GM12872 (cell line): ENCODE measurements at regions not wholly inside any gene's neighbourhood (a gene's known extent, or its start where the extent isn't known, plus 50 kb on each side); places are given as distances from the start of the nearest gene placed in this dataset.

Experiments used
- TF ChIP-seq, protein P1 (sequence below): IDR thresholded peaks from 3 replicates; pipeline ENCODE4 v1.5.1; 2011; ENCODE audit warnings: low read depth, mild to moderate bottlenecking, low read length, moderate library complexity; ENCODE audit not compliant: insufficient read depth

DNA sequence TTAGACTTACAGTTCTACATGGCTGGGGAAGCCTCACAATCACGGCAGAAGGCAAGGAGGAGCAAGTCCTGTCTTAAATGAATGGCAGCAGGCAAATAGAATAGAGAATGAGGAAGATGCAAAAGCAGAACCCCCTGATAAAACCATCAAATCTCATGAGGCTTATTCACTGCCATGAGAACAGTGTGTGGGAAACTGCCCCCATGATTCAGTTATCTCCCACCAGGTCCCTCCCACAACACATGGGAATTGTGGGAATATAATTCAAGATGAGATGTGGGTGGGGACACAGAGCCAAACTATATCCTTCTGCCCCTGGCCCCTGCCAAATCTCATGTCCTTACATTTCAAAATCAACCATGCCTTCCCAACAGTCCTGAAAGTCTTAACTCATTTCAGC lies 367.1 kb downstream of the MED10 start:
- TF ChIP-seq, protein P1, sequence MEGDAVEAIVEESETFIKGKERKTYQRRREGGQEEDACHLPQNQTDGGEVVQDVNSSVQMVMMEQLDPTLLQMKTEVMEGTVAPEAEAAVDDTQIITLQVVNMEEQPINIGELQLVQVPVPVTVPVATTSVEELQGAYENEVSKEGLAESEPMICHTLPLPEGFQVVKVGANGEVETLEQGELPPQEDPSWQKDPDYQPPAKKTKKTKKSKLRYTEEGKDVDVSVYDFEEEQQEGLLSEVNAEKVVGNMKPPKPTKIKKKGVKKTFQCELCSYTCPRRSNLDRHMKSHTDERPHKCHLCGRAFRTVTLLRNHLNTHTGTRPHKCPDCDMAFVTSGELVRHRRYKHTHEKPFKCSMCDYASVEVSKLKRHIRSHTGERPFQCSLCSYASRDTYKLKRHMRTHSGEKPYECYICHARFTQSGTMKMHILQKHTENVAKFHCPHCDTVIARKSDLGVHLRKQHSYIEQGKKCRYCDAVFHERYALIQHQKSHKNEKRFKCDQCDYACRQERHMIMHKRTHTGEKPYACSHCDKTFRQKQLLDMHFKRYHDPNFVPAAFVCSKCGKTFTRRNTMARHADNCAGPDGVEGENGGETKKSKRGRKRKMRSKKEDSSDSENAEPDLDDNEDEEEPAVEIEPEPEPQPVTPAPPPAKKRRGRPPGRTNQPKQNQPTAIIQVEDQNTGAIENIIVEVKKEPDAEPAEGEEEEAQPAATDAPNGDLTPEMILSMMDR = no peak

DNA sequence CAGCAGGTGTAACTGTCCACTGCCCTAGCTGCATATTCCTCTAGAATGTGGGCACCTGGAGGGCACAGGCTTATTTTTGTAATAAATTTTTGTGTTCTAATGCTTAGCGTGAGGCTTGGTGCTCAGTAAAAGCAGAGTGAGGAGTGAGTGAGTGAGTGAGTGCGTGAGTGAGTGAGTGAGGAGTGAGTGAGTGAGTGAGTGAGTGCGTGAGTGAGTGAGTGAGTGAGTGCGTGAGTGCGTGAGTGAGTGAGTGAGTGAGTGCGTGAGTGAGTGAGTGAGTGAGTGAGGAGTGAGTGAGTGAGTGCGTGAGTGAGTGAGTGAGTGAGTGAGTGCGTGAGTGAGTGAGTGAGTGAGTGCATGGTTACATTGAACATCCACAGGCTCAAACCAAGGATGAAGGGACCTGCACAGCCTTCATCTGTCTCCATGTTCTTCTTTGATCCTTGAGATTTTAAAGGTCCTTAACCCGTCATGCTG lies 371.5 kb downstream of the MED10 start:
- TF ChIP-seq, protein P1 = no peak

DNA sequence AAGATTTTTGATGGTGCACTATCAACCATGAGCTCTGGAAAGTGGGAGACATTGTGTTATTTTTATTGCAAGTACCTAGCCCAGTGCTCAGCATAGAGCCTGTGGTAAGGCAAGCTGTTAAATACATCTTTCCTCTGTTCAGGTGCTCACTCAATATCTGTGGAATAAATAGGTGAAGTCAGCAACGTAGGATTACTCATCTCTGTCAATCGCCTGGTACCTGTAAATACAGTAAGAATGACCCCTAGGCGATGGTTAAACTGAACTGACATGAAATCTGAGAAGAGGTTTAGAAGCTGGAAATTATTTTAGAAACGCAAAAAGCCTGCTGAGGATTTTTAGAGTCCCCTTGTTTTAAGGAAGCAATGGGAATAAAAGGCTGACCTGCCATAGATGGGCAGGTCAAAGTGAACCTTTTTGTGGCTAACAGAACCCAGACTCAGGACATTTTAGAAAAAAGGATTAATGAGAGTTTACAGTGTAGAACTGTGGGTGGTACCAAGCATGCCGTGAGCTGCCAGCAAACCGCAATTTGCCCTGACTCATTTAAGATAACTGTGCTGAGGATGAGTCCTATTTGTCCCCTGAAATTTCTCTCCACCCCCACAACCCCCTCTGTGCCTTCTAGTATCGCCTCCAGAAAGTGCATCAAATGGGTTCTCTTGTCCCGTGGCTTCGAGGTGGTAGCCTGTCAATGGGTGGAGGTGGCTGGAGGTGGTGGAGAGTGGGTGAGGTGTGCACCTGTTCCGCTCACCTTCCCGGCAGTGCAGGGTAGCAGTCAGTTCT lies 375.1 kb downstream of the MED10 start:
- TF ChIP-seq, protein P1 = no peak

DNA sequence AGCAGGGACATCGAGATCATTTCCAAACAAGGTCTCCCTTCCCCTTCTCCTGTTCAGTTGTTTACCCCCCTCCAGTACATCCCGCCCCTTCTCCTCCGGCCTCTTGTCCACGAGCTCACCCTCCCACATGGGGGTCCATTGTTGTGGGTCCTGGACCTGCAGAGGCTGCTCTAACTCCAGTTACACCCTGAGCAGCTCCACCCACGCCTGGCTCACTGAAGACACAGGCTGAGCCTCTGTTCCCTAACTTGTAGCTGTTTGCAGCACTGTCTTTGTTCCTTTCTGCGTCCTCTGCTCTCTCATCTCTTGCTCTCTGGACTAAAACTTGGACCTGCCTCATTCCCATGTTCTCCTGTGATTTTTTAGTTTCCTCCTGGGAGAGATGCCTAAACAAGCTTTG lies 377.5 kb downstream of the MED10 start:
- TF ChIP-seq, protein P1 = no peak

DNA sequence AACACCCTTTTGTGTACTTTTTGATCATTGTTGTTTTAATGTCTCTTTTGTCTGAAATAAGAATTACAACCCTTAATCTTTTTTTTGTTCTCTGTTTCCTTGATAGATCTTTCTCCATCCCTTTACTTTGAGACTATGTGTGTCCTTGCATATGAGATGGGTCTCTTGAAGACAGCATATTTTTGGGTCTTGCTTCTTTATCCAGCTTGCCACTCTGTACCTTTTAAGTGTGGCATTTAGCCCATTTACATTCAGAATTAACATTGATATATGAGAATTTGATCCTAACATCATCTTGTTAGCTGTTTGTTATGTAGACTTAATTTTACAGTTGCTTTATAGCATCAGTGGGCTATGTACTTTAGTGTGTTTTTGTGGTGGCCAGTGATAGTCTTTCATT lies 382.5 kb downstream of the MED10 start:
- TF ChIP-seq, protein P1 = no peak

DNA sequence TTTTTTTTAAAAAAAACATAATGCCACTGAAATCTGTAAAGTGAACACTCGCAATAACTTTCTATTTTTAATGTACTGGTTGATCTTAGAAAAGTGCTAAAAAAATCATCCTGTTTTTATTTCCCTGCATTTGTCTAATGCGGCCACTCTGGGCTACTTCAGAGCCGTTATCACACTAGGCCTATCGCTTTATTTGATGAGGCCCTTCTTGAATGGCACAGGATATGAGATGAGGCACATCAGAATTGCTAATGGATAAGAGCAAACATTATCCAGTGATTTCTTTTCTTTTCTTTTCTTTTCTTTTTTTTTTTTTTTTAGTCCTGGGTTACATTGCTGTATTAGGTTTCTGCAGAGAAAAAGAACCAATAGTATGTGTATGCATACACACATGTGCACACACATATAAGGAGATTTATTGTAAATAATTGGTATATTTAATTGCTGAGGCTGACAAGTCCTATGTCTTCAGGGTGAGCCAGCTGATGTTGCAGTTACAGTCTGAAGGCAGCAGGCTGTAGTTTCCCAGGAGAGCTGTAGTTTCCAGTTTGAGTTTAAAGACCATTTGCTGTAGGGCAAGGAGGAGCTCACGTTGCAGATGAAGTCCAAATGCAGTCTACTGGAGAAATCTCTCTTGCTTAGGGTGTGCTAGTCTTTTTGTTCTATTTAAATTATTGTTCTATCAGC lies 391.7 kb downstream of the MED10 start:
- TF ChIP-seq, protein P1 = no peak

DNA sequence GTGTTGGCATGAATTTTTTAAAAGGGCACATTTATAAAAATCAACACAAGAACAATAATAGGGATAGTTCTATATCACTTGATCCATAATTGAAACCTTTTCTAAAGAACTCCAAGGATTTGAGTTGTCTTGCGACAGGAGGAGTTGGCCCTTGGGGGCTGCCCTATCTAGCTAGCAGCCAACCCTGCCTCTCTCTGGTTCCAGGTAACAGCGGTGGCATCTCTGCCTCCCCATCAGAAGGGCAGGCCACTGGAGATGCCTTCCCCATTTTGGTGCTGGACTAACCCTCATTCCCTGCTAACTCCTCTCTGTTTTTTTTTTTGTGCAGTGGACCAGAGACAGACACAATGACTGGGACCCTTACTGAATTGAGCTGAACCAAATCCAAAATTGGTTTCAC lies 393.0 kb downstream of the MED10 start:
- TF ChIP-seq, protein P1 = no peak
